PFSK-1 (cell line): ENCODE measurements at regions not wholly inside any gene's neighbourhood (a gene's known extent, or its start where the extent isn't known, plus 50 kb on each side); places are given as distances from the start of the nearest gene placed in this dataset.

Experiments
- FOXP2 ChIP-seq: optimal IDR thresholded peaks from 2 replicates; pipeline ENCODE3; 2011; ENCODE audit warnings: borderline replicate concordance, control low read depth, inconsistent platforms; ENCODE audit not compliant: insufficient read depth; ENCODE audit errors: extremely low read length, extremely low read depth
- POLR2AphosphoS5 ChIP-seq: IDR thresholded peaks from 2 replicates; pipeline ENCODE4 v1.6.1; 2012; ENCODE audit warnings: low read depth, mild to moderate bottlenecking, control low read depth, low read length, moderate library complexity
- REST ChIP-seq, 2 experiments: IDR thresholded peaks; 2 replicates each; pipeline versions ENCODE4 v1.6.1 to v1.8.0; 2011 to 2012; ENCODE audit warnings: low read depth in 2 of 2, low read length in 2 of 2, control low read depth in 1 of 2, inconsistent platforms in 1 of 2, mild to moderate bottlenecking in 1 of 2, moderate library complexity in 1 of 2; ENCODE audit not compliant: insufficient read depth in 1 of 2
- SIN3A ChIP-seq: IDR thresholded peaks from 2 replicates; pipeline ENCODE4 v1.6.1; 2012; ENCODE audit warnings: mild to moderate bottlenecking, low read length, moderate library complexity, borderline replicate concordance; ENCODE audit not compliant: insufficient read depth
- TAF1 ChIP-seq: IDR thresholded peaks from 2 replicates; pipeline ENCODE4 v1.6.1; 2012; ENCODE audit warnings: low read length, control low read depth, borderline replicate concordance; ENCODE audit not compliant: insufficient read depth

GRCh38 chr14:100439781-100440180 is 116.6 kb downstream of the SLC25A47 start:
- TF ChIP-seq POLR2AphosphoS5 (no peak), FOXP2 (no peak), REST (IDR thresholded peaks at IDR 0.05; ENCODE audit: insufficient read depth in 1 of 2, low read depth in 2 of 2, low read length in 2 of 2) (no peak), SIN3A (no peak), TAF1 (no peak)

GRCh38 chr14:100440207-100440631 is 117.1 kb downstream of the SLC25A47 start:
- TF ChIP-seq FOXP2 (peak; percentile 49), TAF1 (no peak), POLR2AphosphoS5 (no peak), SIN3A (no peak), REST (IDR thresholded peaks at IDR 0.05; ENCODE audit: insufficient read depth in 1 of 2, low read depth in 2 of 2, low read length in 2 of 2) (no peak)

GRCh38 chr14:100440758-100441203 is 117.6 kb downstream of the SLC25A47 start:
- TF ChIP-seq TAF1 (no peak), POLR2AphosphoS5 (no peak), FOXP2 (no peak), SIN3A (no peak), REST (IDR thresholded peaks at IDR 0.05; ENCODE audit: insufficient read depth in 1 of 2, low read depth in 2 of 2, low read length in 2 of 2) (no peak)

GRCh38 chr14:100441271-100441947 is 118.3 kb downstream of the SLC25A47 start:
- TF ChIP-seq TAF1, result no peak
- no peak for TF ChIP-seq FOXP2
- TF ChIP-seq SIN3A, result no peak
- TF ChIP-seq REST (IDR thresholded peaks at IDR 0.05; ENCODE audit: insufficient read depth in 1 of 2, low read depth in 2 of 2, low read length in 2 of 2), result no peak
- TF ChIP-seq POLR2AphosphoS5, result no peak
